WTC11 (cell line): ENCODE measurements at regions not wholly inside any gene's neighbourhood (a gene's known extent, or its start where the extent isn't known, plus 50 kb on each side); places are given as distances from the start of the nearest gene placed in this dataset.

Experiments used
- ATAC-seq: fragments of 200-7000 bp; cut with Tn5 transposase; 2 replicates; pipeline ENCODE4 v1.10.0; 2021; ENCODE audit warnings: mild to moderate bottlenecking, moderate library complexity
- CTCF ChIA-PET: fragments of 300-600 bp; sonication (Branson Sonifier 250); formaldehyde crosslinking; loops from one replicate; lab custom pipeline; 2021; ENCODE audit warnings: antibody characterized with exemption; lab: Charles Lee
- POLR2A ChIA-PET: fragments of 350-600 bp; sonication (Branson Sonifier 250); formaldehyde crosslinking; loops from one replicate; lab custom pipeline; 2021; ENCODE audit warnings: antibody characterized with exemption; lab: Charles Lee
- DNase-seq: peaks from one replicate; pipeline ENCODE4 v3.0.0; 2021; ENCODE audit warnings: low spot score
- H3K27ac Mint-ChIP-seq: 2 replicates; pipeline ENCODE4 v1.8.0; 2021; ENCODE audit warnings: mixed read lengths
- H3K27me3 Mint-ChIP-seq: 2 replicates; pipeline ENCODE4 v1.8.0; 2021; ENCODE audit warnings: low read depth, mild to moderate bottlenecking, moderate library complexity, mixed read lengths
- H3K36me3 Mint-ChIP-seq: 2 replicates; pipeline ENCODE4 v1.8.0; 2021; ENCODE audit warnings: mixed read lengths
- H3K4me1 Mint-ChIP-seq: 2 replicates; pipeline ENCODE4 v1.8.0; 2022; ENCODE audit warnings: mixed read lengths
- H3K4me3 Mint-ChIP-seq: 2 replicates; pipeline ENCODE4 v1.8.0; 2021; ENCODE audit warnings: mild to moderate bottlenecking, moderate library complexity, mixed read lengths
- H3K9me3 Mint-ChIP-seq: 2 replicates; pipeline ENCODE4 v1.8.0; 2021; ENCODE audit warnings: mixed read lengths
- ELF4 ChIP-seq: sonication (generic); formaldehyde crosslinking; IDR thresholded peaks from 2 replicates; pipeline ENCODE4 v1.8.1; 2022; ENCODE audit warnings: low read depth, mild to moderate bottlenecking, moderate library complexity, missing genetic modification reagents
- IRF2 ChIP-seq: sonication (generic); formaldehyde crosslinking; IDR thresholded peaks from 2 replicates; pipeline ENCODE4 v1.8.0; 2022; ENCODE audit warnings: low read depth, missing genetic modification reagents, borderline replicate concordance
- KAT7 ChIP-seq: sonication (generic); formaldehyde crosslinking; IDR thresholded peaks from 2 replicates; pipeline ENCODE4 v1.8.1; 2023; ENCODE audit warnings: missing genetic modification reagents, mild to moderate bottlenecking, borderline replicate concordance
- MXD4 ChIP-seq: fragments of 250-450 bp; sonication (Bioruptor Pico); IDR thresholded peaks from 2 replicates; pipeline ENCODE4 v1.8.0; 2021; ENCODE audit warnings: mild to moderate bottlenecking, moderate library complexity, borderline replicate concordance
- NR2C2 ChIP-seq: sonication (generic); formaldehyde crosslinking; IDR thresholded peaks from 2 replicates; pipeline ENCODE4 v1.8.0; 2022; ENCODE audit warnings: mild to moderate bottlenecking, missing genetic modification reagents
- RORB ChIP-seq: fragments of 250-450 bp; sonication (Bioruptor Pico); IDR thresholded peaks from 2 replicates; pipeline ENCODE4 v1.9.0; 2021; ENCODE audit warnings: mild to moderate bottlenecking
- SOX15 ChIP-seq: fragments of 250-450 bp; sonication (Bioruptor Pico); IDR thresholded peaks from 2 replicates; pipeline ENCODE4 v1.9.0; 2021; ENCODE audit warnings: mild to moderate bottlenecking
- ZBTB21 ChIP-seq: sonication (generic); formaldehyde crosslinking; IDR thresholded peaks from 2 replicates; pipeline ENCODE4 v1.8.1; 2023; ENCODE audit warnings: mild to moderate bottlenecking, missing genetic modification reagents, borderline replicate concordance
- ZNF219 ChIP-seq: sonication (generic); formaldehyde crosslinking; IDR thresholded peaks from 2 replicates; pipeline ENCODE4 v1.8.0; 2023; ENCODE audit warnings: missing genetic modification reagents, mild to moderate bottlenecking, borderline replicate concordance
- ZNF232 ChIP-seq: sonication (generic); formaldehyde crosslinking; IDR thresholded peaks from 2 replicates; pipeline ENCODE4 v1.8.0; 2022; ENCODE audit warnings: mild to moderate bottlenecking, missing genetic modification reagents
- ZNF317 ChIP-seq: sonication (generic); formaldehyde crosslinking; IDR thresholded peaks from 2 replicates; pipeline ENCODE4 v1.8.1; 2023; ENCODE audit warnings: low read depth, mild to moderate bottlenecking, moderate library complexity, missing genetic modification reagents, borderline replicate concordance
- ZNF396 ChIP-seq: fragments of 250-450 bp; sonication (Bioruptor Pico); IDR thresholded peaks from 2 replicates; pipeline ENCODE4 v1.8.0; 2021; ENCODE audit warnings: mild to moderate bottlenecking, moderate library complexity, borderline replicate concordance
- ZNF416 ChIP-seq: fragments of 250-450 bp; sonication (Bioruptor Pico); IDR thresholded peaks from 2 replicates; pipeline ENCODE4 v1.9.0; 2021; ENCODE audit warnings: mild to moderate bottlenecking, inconsistent platforms
- TF ChIP-seq, protein P1 (sequence below): sonication (generic); formaldehyde crosslinking; IDR thresholded peaks from 2 replicates; pipeline ENCODE4 v1.8.1; 2023; ENCODE audit warnings: mild to moderate bottlenecking, missing genetic modification reagents, borderline replicate concordance
- TF ChIP-seq, protein P2 (sequence below): sonication (generic); formaldehyde crosslinking; IDR thresholded peaks from 2 replicates; pipeline ENCODE4 v1.8.1; 2023; ENCODE audit warnings: mild to moderate bottlenecking, moderate library complexity, missing genetic modification reagents
- TF ChIP-seq, protein P3 (sequence below): sonication (generic); formaldehyde crosslinking; IDR thresholded peaks from 2 replicates; pipeline ENCODE4 v1.8.1; 2022; ENCODE audit warnings: missing genetic modification reagents, borderline replicate concordance
- TF ChIP-seq, protein P4 (sequence below): sonication (generic); formaldehyde crosslinking; IDR thresholded peaks from 2 replicates; pipeline ENCODE4 v1.8.0; 2022; ENCODE audit warnings: mild to moderate bottlenecking, missing genetic modification reagents

DNA sequence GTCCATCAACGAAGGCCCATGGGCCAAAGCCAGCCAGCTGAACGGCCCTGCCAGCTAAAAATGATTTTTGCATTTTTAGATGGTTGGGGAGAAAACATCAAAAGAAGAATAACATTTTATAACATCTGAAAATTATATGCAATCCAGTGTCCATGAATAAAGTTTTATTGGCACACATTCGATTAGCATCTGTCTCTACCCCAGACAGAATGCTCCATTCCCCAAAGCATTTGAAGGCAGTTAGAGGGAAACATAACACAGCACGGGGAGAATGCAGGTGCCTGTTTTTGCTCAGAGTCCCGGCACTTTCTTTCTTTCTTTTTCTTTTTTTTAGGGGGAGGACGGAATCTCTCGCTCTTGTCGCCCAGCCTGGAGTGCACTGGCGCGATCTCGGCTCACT is 110.7 kb downstream of the ZNF664 start (continued):
- TF ChIP-seq, protein P1, sequence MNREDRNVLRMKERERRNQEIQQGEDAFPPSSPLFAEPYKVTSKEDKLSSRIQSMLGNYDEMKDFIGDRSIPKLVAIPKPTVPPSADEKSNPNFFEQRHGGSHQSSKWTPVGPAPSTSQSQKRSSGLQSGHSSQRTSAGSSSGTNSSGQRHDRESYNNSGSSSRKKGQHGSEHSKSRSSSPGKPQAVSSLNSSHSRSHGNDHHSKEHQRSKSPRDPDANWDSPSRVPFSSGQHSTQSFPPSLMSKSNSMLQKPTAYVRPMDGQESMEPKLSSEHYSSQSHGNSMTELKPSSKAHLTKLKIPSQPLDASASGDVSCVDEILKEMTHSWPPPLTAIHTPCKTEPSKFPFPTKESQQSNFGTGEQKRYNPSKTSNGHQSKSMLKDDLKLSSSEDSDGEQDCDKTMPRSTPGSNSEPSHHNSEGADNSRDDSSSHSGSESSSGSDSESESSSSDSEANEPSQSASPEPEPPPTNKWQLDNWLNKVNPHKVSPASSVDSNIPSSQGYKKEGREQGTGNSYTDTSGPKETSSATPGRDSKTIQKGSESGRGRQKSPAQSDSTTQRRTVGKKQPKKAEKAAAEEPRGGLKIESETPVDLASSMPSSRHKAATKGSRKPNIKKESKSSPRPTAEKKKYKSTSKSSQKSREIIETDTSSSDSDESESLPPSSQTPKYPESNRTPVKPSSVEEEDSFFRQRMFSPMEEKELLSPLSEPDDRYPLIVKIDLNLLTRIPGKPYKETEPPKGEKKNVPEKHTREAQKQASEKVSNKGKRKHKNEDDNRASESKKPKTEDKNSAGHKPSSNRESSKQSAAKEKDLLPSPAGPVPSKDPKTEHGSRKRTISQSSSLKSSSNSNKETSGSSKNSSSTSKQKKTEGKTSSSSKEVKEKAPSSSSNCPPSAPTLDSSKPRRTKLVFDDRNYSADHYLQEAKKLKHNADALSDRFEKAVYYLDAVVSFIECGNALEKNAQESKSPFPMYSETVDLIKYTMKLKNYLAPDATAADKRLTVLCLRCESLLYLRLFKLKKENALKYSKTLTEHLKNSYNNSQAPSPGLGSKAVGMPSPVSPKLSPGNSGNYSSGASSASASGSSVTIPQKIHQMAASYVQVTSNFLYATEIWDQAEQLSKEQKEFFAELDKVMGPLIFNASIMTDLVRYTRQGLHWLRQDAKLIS (CRISPR knock-in tag): no peak
- TF ChIP-seq ZNF317: no peak
- no peak for TF ChIP-seq ZNF219 (CRISPR knock-in tag)

DNA sequence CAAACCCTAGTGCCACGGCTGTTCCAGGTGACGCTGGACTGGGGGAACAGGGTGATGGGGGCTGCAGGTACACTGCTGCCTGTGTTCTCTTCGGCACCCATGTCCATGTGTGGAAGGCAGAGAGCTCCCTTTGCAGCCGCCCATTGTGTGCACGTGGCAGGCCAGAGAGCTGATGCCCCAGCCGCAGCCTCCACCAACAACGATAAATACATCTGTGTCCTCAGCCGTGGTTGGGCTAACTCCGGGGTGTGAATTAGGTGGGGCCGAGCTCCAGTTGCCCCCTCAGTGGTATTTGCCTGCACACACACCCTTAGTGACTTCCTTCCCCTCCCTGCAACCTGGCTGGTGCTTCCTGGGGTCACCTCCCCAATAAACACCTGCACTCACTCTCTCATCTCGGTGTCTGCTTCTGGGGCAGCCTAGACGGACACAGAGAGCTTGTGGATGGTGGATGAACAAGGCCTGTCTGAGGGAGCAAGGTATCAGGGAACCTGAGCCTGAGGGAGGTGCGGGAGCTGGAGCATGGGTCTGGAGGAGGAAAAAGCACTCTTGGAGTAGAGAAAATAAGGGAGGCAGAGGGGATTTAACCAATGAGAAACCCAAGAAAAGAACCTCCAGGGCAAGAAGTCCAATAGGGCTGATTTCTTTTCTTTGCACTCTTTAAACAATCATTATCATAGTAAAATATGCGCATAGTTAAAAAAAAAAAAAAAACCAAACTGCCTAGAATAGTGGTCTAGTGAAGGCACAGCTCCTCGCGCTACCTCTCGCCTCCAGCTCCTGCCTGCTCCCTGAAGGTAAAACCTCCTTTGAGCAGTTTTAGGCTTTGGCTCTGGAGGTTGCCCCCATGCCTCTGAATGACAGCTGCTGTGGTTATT is 112.6 kb downstream of the ZNF664 start:
- Mint-ChIP-seq H3K27ac (peak overlapping the region; percentile 70; the same call in 1 of the 2 replicates), H3K4me1 (peaks cover 26% of the 10 kb centered on the region), H3K27me3 (peaks cover 3% of the 10 kb centered on the region), H3K9me3 (no peaks in the 10 kb centered on the region), H3K36me3 (no peaks in the 10 kb centered on the region), H3K4me3 (no peak overlapping the region)
- CTCF ChIA-PET: no interaction called here
- ATAC-seq (no peak), DNase-seq (no peak)
- TF ChIP-seq ELF4 (CRISPR knock-in tag) (no peak), MXD4 (CRISPR knock-in tag) (no peak), ZNF232 (CRISPR knock-in tag) (no peak), ZNF396 (CRISPR knock-in tag) (no peak), IRF2 (CRISPR knock-in tag) (no peak), SOX15 (CRISPR knock-in tag) (no peak)
- POLR2A ChIA-PET: no interaction called here

DNA sequence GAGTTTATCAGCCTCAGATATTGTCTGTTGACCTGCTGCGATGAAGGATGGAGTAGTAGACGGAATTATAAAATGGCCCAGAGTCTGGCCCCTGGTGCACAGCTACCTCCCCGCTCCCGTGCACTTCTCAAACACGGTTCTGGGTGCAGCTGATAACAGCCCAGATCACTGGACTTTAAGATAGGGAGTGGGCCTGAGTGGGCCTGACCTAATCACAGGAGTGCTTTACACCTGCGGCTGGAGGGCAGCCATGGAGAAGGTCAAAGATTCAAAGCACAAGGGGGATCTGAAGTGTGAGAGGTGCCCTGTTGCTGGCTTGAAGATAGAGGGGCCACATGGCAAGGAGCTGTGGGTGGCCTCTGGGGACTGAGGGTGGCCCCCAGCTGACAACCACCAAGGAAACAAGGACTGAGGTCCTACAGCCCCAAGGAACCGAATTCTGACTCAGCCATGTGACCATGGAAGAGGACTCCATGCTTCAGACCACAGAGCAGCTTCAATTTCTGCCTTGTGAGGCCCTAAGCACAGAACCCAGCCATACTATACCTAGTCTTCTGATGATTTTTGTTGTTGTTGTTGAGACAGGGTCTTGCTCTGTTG is 113.4 kb downstream of the ZNF664 start:
- H3K4me3 Mint-ChIP-seq: no peak overlapping the region
- no peak overlapping the region for H3K27ac Mint-ChIP-seq
- DNase-seq: no peak
- ChIA-PET CTCF (no interaction called here), POLR2A (interaction anchor here (0.6 kb wide), 1 partner anchor 227 kb away, joined by 3 read pairs; no protein-coding TSS in a partner anchor)
- H3K27me3 Mint-ChIP-seq: peaks cover 3% of the 10 kb centered on the region
- peaks cover 22% of the 10 kb centered on the region for H3K4me1 Mint-ChIP-seq
- TF ChIP-seq, protein P2, sequence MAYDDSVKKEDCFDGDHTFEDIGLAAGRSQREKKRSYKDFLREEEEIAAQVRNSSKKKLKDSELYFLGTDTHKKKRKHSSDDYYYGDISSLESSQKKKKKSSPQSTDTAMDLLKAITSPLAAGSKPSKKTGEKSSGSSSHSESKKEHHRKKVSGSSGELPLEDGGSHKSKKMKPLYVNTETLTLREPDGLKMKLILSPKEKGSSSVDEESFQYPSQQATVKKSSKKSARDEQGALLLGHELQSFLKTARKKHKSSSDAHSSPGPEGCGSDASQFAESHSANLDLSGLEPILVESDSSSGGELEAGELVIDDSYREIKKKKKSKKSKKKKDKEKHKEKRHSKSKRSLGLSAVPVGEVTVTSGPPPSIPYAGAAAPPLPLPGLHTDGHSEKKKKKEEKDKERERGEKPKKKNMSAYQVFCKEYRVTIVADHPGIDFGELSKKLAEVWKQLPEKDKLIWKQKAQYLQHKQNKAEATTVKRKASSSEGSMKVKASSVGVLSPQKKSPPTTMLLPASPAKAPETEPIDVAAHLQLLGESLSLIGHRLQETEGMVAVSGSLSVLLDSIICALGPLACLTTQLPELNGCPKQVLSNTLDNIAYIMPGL (CRISPR knock-in tag): no peak
- TF ChIP-seq, protein P3, sequence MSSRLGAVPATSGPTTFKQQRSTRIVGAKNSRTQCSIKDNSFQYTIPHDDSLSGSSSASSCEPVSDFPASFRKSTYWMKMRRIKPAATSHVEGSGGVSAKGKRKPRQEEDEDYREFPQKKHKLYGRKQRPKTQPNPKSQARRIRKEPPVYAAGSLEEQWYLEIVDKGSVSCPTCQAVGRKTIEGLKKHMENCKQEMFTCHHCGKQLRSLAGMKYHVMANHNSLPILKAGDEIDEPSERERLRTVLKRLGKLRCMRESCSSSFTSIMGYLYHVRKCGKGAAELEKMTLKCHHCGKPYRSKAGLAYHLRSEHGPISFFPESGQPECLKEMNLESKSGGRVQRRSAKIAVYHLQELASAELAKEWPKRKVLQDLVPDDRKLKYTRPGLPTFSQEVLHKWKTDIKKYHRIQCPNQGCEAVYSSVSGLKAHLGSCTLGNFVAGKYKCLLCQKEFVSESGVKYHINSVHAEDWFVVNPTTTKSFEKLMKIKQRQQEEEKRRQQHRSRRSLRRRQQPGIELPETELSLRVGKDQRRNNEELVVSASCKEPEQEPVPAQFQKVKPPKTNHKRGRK (CRISPR knock-in tag): no peak
- TF ChIP-seq NR2C2 (CRISPR knock-in tag) (no peak), ZBTB21 (CRISPR knock-in tag) (no peak), RORB (CRISPR knock-in tag) (no peak), ZNF317 (no peak), ZNF416 (no peak), MXD4 (CRISPR knock-in tag) (no peak), IRF2 (CRISPR knock-in tag) (no peak), ZNF232 (CRISPR knock-in tag) (no peak), KAT7 (no peak)
- TF ChIP-seq, protein P4, sequence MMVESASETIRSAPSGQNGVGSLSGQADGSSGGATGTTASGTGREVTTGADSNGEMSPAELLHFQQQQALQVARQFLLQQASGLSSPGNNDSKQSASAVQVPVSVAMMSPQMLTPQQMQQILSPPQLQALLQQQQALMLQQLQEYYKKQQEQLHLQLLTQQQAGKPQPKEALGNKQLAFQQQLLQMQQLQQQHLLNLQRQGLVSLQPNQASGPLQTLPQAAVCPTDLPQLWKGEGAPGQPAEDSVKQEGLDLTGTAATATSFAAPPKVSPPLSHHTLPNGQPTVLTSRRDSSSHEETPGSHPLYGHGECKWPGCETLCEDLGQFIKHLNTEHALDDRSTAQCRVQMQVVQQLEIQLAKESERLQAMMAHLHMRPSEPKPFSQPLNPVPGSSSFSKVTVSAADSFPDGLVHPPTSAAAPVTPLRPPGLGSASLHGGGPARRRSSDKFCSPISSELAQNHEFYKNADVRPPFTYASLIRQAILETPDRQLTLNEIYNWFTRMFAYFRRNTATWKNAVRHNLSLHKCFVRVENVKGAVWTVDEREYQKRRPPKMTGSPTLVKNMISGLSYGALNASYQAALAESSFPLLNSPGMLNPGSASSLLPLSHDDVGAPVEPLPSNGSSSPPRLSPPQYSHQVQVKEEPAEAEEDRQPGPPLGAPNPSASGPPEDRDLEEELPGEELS (CRISPR knock-in tag): no peak
- H3K36me3 Mint-ChIP-seq: no peaks in the 10 kb centered on the region; the same call in 1 of the 2 replicates
- no peak for ATAC-seq
- H3K9me3 Mint-ChIP-seq: no peaks in the 10 kb centered on the region
